Lung microvascular endothelial cell (primary cell): ENCODE measurements at regions not wholly inside any gene's neighbourhood (a gene's known extent, or its start where the extent isn't known, plus 50 kb on each side); places are given as distances from the start of the nearest gene placed in this dataset.
"Not testable (repeated sequence)": the region's sequence is repeated elsewhere in the genome, so short reads cannot be mapped to it uniquely, and the experiment has no call there.

Experiments
- DNase-seq, 2 donors: peaks; one replicate each; pipeline versions ENCODE4 v3.0.0 to v3.0.0-alpha.2; 2010; ENCODE audit warnings: low read depth in 2 of 2

- DNase-seq, result no peak
These were observed 67.9 kb upstream of the HECW1 start for GRCh38 chr7:43044511-43044910.

- no peak for DNase-seq
These were observed 58.3 kb upstream of the HECW1 start for GRCh38 chr7:43054052-43054722.

GRCh38 chr7:43057141-43057540 is 55.3 kb upstream of the HECW1 start:
- no peak for DNase-seq

- no peak for DNase-seq
These were observed 54.0 kb upstream of the HECW1 start for GRCh38 chr7:43058271-43059066.

GRCh38 chr7:43059067-43059600 is 53.3 kb upstream of the HECW1 start:
- DNase-seq, result not testable (repeated sequence)
